Suprapubic skin (tissue), 4 donors: ENCODE measurements at regions not wholly inside any gene's neighbourhood (a gene's known extent, or its start where the extent isn't known, plus 50 kb on each side); places are given as distances from the start of the nearest gene placed in this dataset.

Source experiments
- DNase-seq, 2 donors: peaks; one replicate each; pipeline ENCODE4 v3.0.0-alpha.2; 2019; ENCODE audit warnings: low spot score in 2 of 2
- H3K27ac ChIP-seq: fragments of 200-600 bp; sonication (generic); one replicate; pipeline ENCODE4 v1.5.1; 2019
- H3K27me3 ChIP-seq: fragments of 200-600 bp; sonication (generic); one replicate; pipeline ENCODE4 v1.5.1; 2019
- H3K36me3 ChIP-seq: fragments of 200-600 bp; sonication (generic); one replicate; pipeline ENCODE4 v1.5.1; 2019
- H3K4me1 ChIP-seq: fragments of 200-600 bp; sonication (generic); one replicate; pipeline ENCODE4 v1.5.1; 2019
- H3K4me3 ChIP-seq: fragments of 200-600 bp; sonication (generic); one replicate; pipeline ENCODE4 v1.5.1; 2019; ENCODE audit warnings: mild to moderate bottlenecking
- H3K9me3 ChIP-seq: fragments of 200-600 bp; sonication (generic); one replicate; pipeline ENCODE4 v1.5.1; 2019
- CTCF ChIP-seq, 2 donors: fragments of 200-600 bp in 1 of 2; fragments of 450-650 bp in 1 of 2; sonication (generic) in 1 of 2; IDR thresholded peaks; one replicate each; pipeline ENCODE4 v1.5.1; 2016 to 2019; ENCODE audit warnings: antibody characterized with exemption in 2 of 2, mild to moderate bottlenecking in 1 of 2, moderate library complexity in 1 of 2
- EP300 ChIP-seq: sonication (generic); formaldehyde crosslinking; IDR thresholded peaks from one replicate; pipeline ENCODE4 v1.6.1; 2017; ENCODE audit warnings: antibody characterized with exemption
- POLR2A ChIP-seq, 2 donors: fragments of 450-650 bp; IDR thresholded peaks; one replicate each; pipeline ENCODE4 v1.6.1; 2017; ENCODE audit warnings: antibody characterized with exemption in 2 of 2, mild to moderate bottlenecking in 2 of 2, moderate library complexity in 2 of 2
- POLR2AphosphoS5 ChIP-seq, 3 donors: sonication (generic); formaldehyde crosslinking; IDR thresholded peaks; one replicate each; pipeline ENCODE4 v1.6.1; 2017; ENCODE audit warnings: antibody characterized with exemption in 3 of 3
- whole genome bisulfite sequencing: methylation state at CpG from one replicate; pipeline ENCODE4 v1.1.5; 2018; 5-methylcytosine and 5-hydroxymethylcytosine counted together

GRCh38 chr1:2936559-2937515 is 84.4 kb upstream of the ACTRT2 start:
- peaks cover 17% of the 10 kb centered on the region for H3K9me3 ChIP-seq
- WGBS: 79% methylated on average over 18 of the region's 22 CpGs

GRCh38 chr1:2937805-2938204 is 83.5 kb upstream of the ACTRT2 start:
- Histone ChIP-seq H3K4me3 (no peak overlapping the region), H3K4me1 (no peaks in the 10 kb centered on the region), H3K9me3 (peaks cover 17% of the 10 kb centered on the region), H3K27me3 (peaks cover 57% of the 10 kb centered on the region), H3K27ac (no peak overlapping the region), H3K36me3 (no peaks in the 10 kb centered on the region)
- TF ChIP-seq POLR2A (IDR thresholded peaks at IDR 0.05) (no peak), POLR2AphosphoS5 (IDR thresholded peaks at IDR 0.05) (no peak), CTCF (IDR thresholded peaks at IDR 0.05) (no peak), EP300 (no peak)
- DNase-seq: no peak
- WGBS: 91% methylated on average over 1 of the region's 1 CpG

More at GRCh38 chr1:2936559-2937515, 84.4 kb upstream of the ACTRT2 start:
- peaks cover 59% of the 10 kb centered on the region for H3K27me3 ChIP-seq
- H3K4me1 ChIP-seq: no peaks in the 10 kb centered on the region
- TF ChIP-seq POLR2A (IDR thresholded peaks at IDR 0.05) (no peak), POLR2AphosphoS5 (IDR thresholded peaks at IDR 0.05) (no peak), CTCF (IDR thresholded peaks at IDR 0.05) (no peak)
- DNase-seq: no peak
- H3K36me3 ChIP-seq: no peaks in the 10 kb centered on the region
- no peak overlapping the region for H3K27ac ChIP-seq
- no peak overlapping the region for H3K4me3 ChIP-seq

GRCh38 chr1:2939041-2939552 is 82.2 kb upstream of the ACTRT2 start:
- no peak for DNase-seq
- H3K9me3 ChIP-seq: peaks cover 17% of the 10 kb centered on the region
- H3K4me1 ChIP-seq: no peaks in the 10 kb centered on the region
- no CpG with 5 or more reads among the region's 1 CpG for WGBS
- peaks cover 59% of the 10 kb centered on the region for H3K27me3 ChIP-seq
- no peak overlapping the region for H3K4me3 ChIP-seq
- H3K36me3 ChIP-seq: no peaks in the 10 kb centered on the region
- H3K27ac ChIP-seq: no peak overlapping the region
- TF ChIP-seq CTCF (IDR thresholded peaks at IDR 0.05) (no peak), POLR2AphosphoS5 (IDR thresholded peaks at IDR 0.05) (no peak), EP300 (no peak), POLR2A (IDR thresholded peaks at IDR 0.05) (no peak)

GRCh38 chr1:2940178-2940577 is 81.1 kb upstream of the ACTRT2 start:
- Histone ChIP-seq H3K4me1 (no peaks in the 10 kb centered on the region), H3K27ac (no peak overlapping the region), H3K27me3 (peaks cover 59% of the 10 kb centered on the region), H3K36me3 (no peaks in the 10 kb centered on the region), H3K9me3 (peaks cover 17% of the 10 kb centered on the region), H3K4me3 (no peak overlapping the region)
- 91% methylated on average over 4 of the region's 4 CpGs for WGBS
- no peak for DNase-seq
- TF ChIP-seq EP300 (no peak), POLR2A (IDR thresholded peaks at IDR 0.05) (no peak), POLR2AphosphoS5 (IDR thresholded peaks at IDR 0.05) (no peak), CTCF (IDR thresholded peaks at IDR 0.05) (no peak)

GRCh38 chr1:2941040-2941439 is 80.2 kb upstream of the ACTRT2 start:
- 77% methylated on average over 2 of the region's 2 CpGs for WGBS
- TF ChIP-seq POLR2A (IDR thresholded peaks at IDR 0.05) (no peak), EP300 (no peak), CTCF (IDR thresholded peaks at IDR 0.05) (no peak), POLR2AphosphoS5 (IDR thresholded peaks at IDR 0.05) (no peak)
- H3K27ac ChIP-seq: no peak overlapping the region
- H3K9me3 ChIP-seq: peaks cover 17% of the 10 kb centered on the region
- DNase-seq: no peak
- H3K27me3 ChIP-seq: peaks cover 59% of the 10 kb centered on the region
- H3K36me3 ChIP-seq: no peaks in the 10 kb centered on the region
- no peaks in the 10 kb centered on the region for H3K4me1 ChIP-seq
- H3K4me3 ChIP-seq: no peak overlapping the region
